ENCODE measurements at regions not wholly inside any gene's neighbourhood (a gene's known extent, or its start where the extent isn't known, plus 50 kb on each side); places are given as distances from the start of the nearest gene placed in this dataset.

- TF ChIP-seq, protein P1, sequence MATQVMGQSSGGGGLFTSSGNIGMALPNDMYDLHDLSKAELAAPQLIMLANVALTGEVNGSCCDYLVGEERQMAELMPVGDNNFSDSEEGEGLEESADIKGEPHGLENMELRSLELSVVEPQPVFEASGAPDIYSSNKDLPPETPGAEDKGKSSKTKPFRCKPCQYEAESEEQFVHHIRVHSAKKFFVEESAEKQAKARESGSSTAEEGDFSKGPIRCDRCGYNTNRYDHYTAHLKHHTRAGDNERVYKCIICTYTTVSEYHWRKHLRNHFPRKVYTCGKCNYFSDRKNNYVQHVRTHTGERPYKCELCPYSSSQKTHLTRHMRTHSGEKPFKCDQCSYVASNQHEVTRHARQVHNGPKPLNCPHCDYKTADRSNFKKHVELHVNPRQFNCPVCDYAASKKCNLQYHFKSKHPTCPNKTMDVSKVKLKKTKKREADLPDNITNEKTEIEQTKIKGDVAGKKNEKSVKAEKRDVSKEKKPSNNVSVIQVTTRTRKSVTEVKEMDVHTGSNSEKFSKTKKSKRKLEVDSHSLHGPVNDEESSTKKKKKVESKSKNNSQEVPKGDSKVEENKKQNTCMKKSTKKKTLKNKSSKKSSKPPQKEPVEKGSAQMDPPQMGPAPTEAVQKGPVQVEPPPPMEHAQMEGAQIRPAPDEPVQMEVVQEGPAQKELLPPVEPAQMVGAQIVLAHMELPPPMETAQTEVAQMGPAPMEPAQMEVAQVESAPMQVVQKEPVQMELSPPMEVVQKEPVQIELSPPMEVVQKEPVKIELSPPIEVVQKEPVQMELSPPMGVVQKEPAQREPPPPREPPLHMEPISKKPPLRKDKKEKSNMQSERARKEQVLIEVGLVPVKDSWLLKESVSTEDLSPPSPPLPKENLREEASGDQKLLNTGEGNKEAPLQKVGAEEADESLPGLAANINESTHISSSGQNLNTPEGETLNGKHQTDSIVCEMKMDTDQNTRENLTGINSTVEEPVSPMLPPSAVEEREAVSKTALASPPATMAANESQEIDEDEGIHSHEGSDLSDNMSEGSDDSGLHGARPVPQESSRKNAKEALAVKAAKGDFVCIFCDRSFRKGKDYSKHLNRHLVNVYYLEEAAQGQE (IDR thresholded peaks at IDR 0.05; ENCODE audit: insufficient read depth in 1 of 2, low read depth in 2 of 2, low read length in 2 of 2) = no peak
- no peak for TF ChIP-seq POLR2AphosphoS5 (IDR thresholded peaks at IDR 0.05; ENCODE audit: low read depth, low read length)
Observed at GRCh38 chr6:1109134-1109533, 202.8 kb upstream of the FOXQ1 start.
